ENCODE measurements at regions not wholly inside any gene's neighbourhood (a gene's known extent, or its start where the extent isn't known, plus 50 kb on each side); places are given as distances from the start of the nearest gene placed in this dataset.

GRCh38 chr13:40042991-40043390, 387.5 kb downstream of the COG6 start:
- Histone ChIP-seq H3K27me3 (ENCODE audit: control insufficient read depth in 1 of 2, insufficient read depth in 2 of 2, low read length in 2 of 2) (no peaks in the 10 kb centered on the region), H3K9me3 (ENCODE audit: control insufficient read depth in 1 of 2, insufficient read depth in 1 of 2, low read length in 2 of 2) (peaks cover 0 to 3% of the 10 kb centered on the region in 2 experiments), H3K4me1 (ENCODE audit: insufficient read depth, low read length) (no peaks in the 10 kb centered on the region), H3K36me3 (ENCODE audit: insufficient read depth, low read length) (no peaks in the 10 kb centered on the region), H3K27ac (ENCODE audit: low read depth in 1 of 2, low read length in 2 of 2) (no peak overlapping the region), H3K4me3 (ENCODE audit: low read length) (no peak overlapping the region)
- no peak overlapping the region for H3K4me3 Mint-ChIP-seq
- H3K36me3 Mint-ChIP-seq (ENCODE audit: low read depth): no peaks in the 10 kb centered on the region
- peaks cover 4% of the 10 kb centered on the region for H3K27me3 Mint-ChIP-seq
- intact Hi-C loops (cut with DNase I, micrococcal nuclease): no loop called here
- no peak overlapping the region for H3K27ac Mint-ChIP-seq
- ChIA-PET CTCF (no interaction called here), POLR2A (no interaction called here)
- no peak for TF ChIP-seq CTCF (IDR thresholded peaks at IDR 0.05)
- ATAC-seq (ENCODE audit: poor library complexity) (no peak), DNase-seq (no peak)
- no peaks in the 10 kb centered on the region for H3K4me1 Mint-ChIP-seq (ENCODE audit: low read depth)
- no peaks in the 10 kb centered on the region for H3K9me3 Mint-ChIP-seq

DNA sequence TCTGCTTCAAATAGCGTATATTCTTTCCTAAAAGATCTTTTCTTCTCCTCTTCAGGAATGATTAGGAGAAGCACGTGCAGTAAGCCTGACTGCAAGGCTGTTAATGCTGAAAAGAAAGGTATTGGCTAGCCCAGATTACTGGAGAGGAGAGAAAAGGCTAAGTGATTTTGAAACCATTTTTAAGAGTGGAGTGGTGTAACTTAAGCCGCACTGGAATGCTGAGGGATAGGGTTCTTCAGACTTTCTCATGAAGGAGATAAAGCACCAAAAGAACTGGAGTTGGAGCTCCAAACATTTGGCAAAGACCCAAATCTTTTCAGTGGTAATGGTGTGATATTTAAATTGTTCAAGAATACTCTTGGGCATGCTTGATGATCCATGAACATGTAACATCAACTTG, 388.3 kb downstream of the COG6 start:
- ATAC-seq (ENCODE audit: poor library complexity) (no peak), DNase-seq (no peak)
- H3K4me3 Mint-ChIP-seq: no peak overlapping the region
- Histone ChIP-seq H3K27me3 (ENCODE audit: control insufficient read depth in 1 of 2, insufficient read depth in 2 of 2, low read length in 2 of 2) (no peaks in the 10 kb centered on the region), H3K4me3 (ENCODE audit: low read length) (no peak overlapping the region), H3K36me3 (ENCODE audit: insufficient read depth, low read length) (no peaks in the 10 kb centered on the region), H3K9me3 (ENCODE audit: control insufficient read depth in 1 of 2, insufficient read depth in 1 of 2, low read length in 2 of 2) (peaks cover 0 to 3% of the 10 kb centered on the region in 2 experiments), H3K27ac (ENCODE audit: low read depth in 1 of 2, low read length in 2 of 2) (no peak overlapping the region), H3K4me1 (ENCODE audit: insufficient read depth, low read length) (no peaks in the 10 kb centered on the region)
- H3K36me3 Mint-ChIP-seq (ENCODE audit: low read depth): no peaks in the 10 kb centered on the region
- H3K4me1 Mint-ChIP-seq (ENCODE audit: low read depth): no peaks in the 10 kb centered on the region
- CTCF ChIA-PET: no interaction called here
- H3K27me3 Mint-ChIP-seq: peaks cover 4% of the 10 kb centered on the region
- TF ChIP-seq CTCF (IDR thresholded peaks at IDR 0.05): no peak
- no peaks in the 10 kb centered on the region for H3K9me3 Mint-ChIP-seq
- no peak overlapping the region for H3K27ac Mint-ChIP-seq
- intact Hi-C loops (cut with DNase I, micrococcal nuclease): no loop called here
- POLR2A ChIA-PET: interaction anchor here (0.5 kb wide), 1 partner anchor 96 kb away, joined by 3 read pairs; no protein-coding TSS in a partner anchor

DNA sequence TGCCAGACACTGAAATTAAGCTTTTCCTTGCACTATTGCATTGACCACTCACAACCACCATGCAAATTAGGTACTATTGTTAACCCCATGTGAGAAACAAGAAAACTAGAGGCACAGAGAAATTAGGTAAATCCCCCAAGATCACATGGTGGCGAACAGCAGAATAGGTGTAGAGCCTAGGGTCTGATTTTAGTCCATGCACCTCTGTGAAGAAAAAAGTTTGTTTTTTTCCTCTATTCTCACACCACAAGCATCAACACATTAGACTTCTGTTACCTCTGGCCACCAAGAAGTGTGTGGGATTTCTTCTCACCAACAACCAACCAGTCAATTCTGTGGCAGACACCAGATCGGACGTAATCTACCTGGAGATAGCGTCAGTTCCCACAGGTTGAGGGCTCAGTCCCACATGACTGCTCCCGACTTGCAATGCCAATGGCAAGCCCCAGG, 391.9 kb downstream of the COG6 start:
- no peak for TF ChIP-seq CTCF (IDR thresholded peaks at IDR 0.05)
- no peak overlapping the region for H3K4me3 Mint-ChIP-seq
- ChIA-PET POLR2A (no interaction called here), CTCF (no interaction called here)
- no peaks in the 10 kb centered on the region for H3K4me1 ChIP-seq (ENCODE audit: insufficient read depth, low read length)
- ATAC-seq (ENCODE audit: poor library complexity) (no peak), DNase-seq (no peak)
- no peak overlapping the region for H3K27ac ChIP-seq (ENCODE audit: low read depth in 1 of 2, low read length in 2 of 2)
- peaks cover 4% of the 10 kb centered on the region for H3K27me3 Mint-ChIP-seq
- no peaks in the 10 kb centered on the region for H3K4me1 Mint-ChIP-seq (ENCODE audit: low read depth)
- no peaks in the 10 kb centered on the region for H3K36me3 Mint-ChIP-seq (ENCODE audit: low read depth)
- intact Hi-C loops (cut with DNase I, micrococcal nuclease): no loop called here
- H3K36me3 ChIP-seq (ENCODE audit: insufficient read depth, low read length): no peaks in the 10 kb centered on the region
- H3K9me3 Mint-ChIP-seq: no peaks in the 10 kb centered on the region
- H3K4me3 ChIP-seq (ENCODE audit: low read length): no peak overlapping the region
- no peaks in the 10 kb centered on the region for H3K9me3 ChIP-seq (ENCODE audit: control insufficient read depth in 1 of 2, insufficient read depth in 1 of 2, low read length in 2 of 2)
- no peak overlapping the region for H3K27ac Mint-ChIP-seq
- no peaks in the 10 kb centered on the region for H3K27me3 ChIP-seq (ENCODE audit: control insufficient read depth in 1 of 2, insufficient read depth in 2 of 2, low read length in 2 of 2)
